ENCODE measurements at regions not wholly inside any gene's neighbourhood (a gene's known extent, or its start where the extent isn't known, plus 50 kb on each side); places are given as distances from the start of the nearest gene placed in this dataset.

- DNase-seq: no peak
These were observed 474.5 kb upstream of the NBEA start for GRCh38 chr13:34467450-34468083.

GRCh38 chr13:34469196-34469986 lies 472.7 kb upstream of the NBEA start:
- no peak for DNase-seq

DNA sequence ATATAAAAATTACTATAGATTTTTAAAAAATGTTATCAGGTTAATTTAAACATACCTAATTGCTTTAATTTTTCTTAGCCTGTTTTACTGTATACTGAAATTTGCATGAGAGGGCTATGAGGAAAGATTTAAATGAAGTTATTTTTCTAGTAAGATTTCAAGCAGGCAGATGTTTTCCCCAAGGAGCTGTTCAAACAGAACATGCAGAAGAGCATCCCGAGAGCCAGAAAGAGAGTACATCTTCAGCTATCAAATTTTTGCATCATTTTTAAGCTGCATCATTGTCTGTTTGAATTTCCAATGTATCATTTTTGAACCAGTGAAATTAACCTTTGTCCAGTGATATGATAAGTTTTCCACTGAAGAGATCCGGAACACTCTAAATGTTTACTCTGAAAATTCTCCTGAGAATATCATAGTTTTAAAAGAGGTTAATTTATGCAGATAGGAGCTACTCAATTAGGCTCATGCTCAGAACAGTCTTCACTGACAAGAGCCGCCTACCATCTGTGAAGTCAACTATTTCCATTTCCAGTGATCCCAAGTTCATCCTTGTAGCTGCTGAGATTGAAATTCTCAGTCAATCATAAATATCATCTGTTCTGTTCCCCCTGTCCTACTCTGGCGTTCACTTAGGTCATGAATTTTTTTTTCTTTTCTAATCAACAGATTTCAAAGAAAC lies 467.7 kb upstream of the NBEA start:
- peak; percentile 79 for DNase-seq

GRCh38 chr13:34478376-34478775 lies 463.7 kb upstream of the NBEA start:
- no peak for DNase-seq

DNA sequence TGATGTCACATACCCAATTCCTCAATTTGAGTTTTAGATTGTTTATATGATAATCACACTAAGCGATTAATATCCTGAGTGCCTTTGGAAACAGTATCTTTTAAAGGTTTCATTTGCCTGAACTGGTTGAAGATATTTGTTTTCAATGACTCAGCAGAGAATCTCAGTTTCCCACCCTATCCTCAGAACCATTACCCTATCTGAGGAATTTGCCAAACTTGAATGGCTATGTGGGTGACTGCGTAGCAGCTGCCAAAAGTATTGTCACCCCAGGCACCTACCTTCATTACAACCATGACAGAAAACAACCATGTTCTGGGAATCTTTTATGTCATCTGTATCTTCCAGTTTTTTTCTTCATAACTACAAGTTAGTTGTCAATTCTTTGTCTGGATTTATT lies 440.1 kb upstream of the NBEA start:
- no peak for DNase-seq

GRCh38 chr13:34502621-34503020 lies 439.4 kb upstream of the NBEA start:
- DNase-seq: no peak

DNA sequence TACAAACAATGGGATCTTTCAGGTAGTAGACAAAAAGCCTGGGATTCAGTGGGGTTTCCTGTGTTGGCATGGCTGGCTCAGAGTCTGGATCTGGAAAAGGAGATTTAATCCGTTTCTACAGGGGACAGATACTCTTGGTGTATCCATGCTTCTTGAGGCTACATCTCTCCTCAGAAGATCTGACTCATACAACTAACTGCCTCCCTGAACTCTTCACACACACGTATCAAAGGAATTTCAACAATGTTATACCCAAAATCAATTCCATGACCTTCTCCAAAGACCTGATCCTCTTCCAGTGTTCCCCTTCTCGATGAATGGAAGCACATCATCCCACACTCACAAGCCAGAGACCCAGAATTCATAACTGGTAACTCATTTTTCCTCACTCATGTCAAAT lies 435.3 kb upstream of the NBEA start:
- DNase-seq: no peak

- no peak for DNase-seq
These were observed 434.4 kb upstream of the NBEA start for GRCh38 chr13:34507630-34508029.

- DNase-seq: no peak
These were observed 429.3 kb upstream of the NBEA start for GRCh38 chr13:34512817-34513216.

DNA sequence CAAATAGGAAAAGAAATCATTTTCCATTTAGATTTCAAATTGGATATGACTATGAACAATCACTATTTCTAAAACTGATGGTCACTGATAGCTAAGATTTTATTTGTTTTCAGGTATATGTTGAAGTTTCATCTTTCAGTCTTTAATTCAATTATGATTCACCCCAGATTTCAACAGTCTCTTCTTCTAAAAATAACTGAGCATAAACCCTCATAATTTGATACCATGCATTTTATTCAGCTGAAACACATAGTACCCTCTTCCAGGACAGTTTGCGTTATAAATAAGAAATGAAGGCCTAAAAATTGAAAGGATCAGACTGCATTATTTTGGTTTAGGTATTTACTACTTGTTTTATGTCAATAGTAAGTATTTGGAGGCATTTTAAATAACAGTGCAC lies 428.5 kb upstream of the NBEA start:
- no peak for DNase-seq

DNA sequence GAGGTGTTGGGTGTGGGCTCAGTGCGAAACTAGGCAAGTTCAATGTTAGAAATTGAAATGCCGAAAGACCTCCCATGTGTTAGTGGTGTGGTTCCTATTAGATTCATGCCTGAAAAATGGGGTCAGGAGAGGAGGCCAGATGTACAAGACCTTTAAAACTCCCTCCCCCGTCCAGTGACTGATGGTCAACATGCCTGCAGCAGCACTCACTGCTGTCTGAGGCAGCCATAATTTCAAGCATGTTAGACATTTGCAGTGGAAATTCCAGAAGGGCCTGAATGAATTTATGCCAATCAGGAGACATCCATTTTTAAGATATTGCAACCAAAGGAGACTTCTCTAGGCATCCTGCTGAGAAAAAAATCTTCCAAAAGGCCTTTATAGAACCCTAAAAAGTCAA lies 426.9 kb upstream of the NBEA start:
- DNase-seq: no peak

DNA sequence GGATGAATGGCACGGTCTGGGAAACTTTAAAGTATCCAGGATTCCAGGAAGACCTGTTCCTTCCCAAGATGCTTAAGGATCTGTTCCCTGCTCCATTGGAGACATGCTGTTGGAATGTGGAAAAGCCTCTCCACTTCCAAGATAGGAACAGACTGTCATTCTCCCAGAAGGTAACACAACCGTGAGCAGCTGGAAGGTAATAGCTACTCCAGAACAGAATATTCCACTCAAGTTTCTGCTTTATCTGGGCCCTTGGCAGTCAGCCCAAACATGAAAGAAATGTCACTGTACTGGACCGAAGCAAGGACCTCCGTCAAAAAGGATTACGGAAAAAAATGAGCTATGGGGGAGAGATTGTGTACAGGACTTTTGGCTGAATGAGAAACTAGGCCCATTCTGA lies 420.9 kb upstream of the NBEA start:
- DNase-seq: no peak

- no peak for DNase-seq
These were observed 419.3 kb upstream of the NBEA start for GRCh38 chr13:34522808-34523207.

GRCh38 chr13:34523406-34523805 lies 418.7 kb upstream of the NBEA start:
- no peak for DNase-seq

DNA sequence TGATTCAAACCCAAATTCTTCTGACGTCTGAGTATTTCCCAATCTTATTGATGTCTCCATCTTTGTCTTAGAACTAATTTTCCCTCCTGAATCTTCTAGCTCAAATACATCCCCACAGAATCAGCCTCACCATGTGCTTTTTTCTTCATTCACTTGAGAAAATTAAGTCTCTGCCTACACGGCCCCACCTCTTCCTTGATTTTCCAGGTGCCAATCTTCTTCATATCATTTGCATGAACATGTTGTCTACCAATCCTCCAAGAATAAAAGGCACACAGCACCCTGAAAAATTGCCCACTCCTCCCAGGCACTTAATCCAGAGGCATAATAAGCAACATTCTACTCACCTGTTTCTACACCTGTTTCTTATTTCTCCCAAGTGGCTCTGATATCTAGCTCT lies 408.1 kb upstream of the NBEA start:
- DNase-seq: no peak

- DNase-seq: no peak
These were observed 399.7 kb upstream of the NBEA start for GRCh38 chr13:34542321-34542720.

GRCh38 chr13:34543836-34544235 lies 398.2 kb upstream of the NBEA start:
- DNase-seq: no peak

DNA sequence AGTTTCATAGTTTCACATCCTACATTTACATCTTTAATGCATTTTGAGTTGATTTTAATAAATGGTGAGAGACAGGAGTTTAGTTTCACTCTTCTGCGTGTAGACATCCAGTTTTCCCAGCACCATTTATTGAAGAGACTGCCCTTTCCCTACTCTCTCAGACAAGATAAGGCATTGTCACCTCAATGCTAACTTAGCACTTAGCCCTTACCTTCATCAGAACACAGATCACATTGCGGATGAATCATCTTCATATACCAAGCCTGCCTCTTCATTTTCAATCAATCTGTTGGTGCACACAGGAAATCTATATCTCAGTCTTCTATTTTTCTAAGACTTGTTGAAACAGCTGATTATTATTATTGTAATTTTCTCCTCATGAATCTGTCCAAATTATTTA lies 396.6 kb upstream of the NBEA start:
- no peak for DNase-seq

- DNase-seq: no peak
These were observed 395.5 kb upstream of the NBEA start for GRCh38 chr13:34546344-34547250.

- no peak for DNase-seq
These were observed 394.1 kb upstream of the NBEA start for GRCh38 chr13:34547929-34548328.

GRCh38 chr13:34553376-34553775 lies 388.7 kb upstream of the NBEA start:
- no peak for DNase-seq

DNA sequence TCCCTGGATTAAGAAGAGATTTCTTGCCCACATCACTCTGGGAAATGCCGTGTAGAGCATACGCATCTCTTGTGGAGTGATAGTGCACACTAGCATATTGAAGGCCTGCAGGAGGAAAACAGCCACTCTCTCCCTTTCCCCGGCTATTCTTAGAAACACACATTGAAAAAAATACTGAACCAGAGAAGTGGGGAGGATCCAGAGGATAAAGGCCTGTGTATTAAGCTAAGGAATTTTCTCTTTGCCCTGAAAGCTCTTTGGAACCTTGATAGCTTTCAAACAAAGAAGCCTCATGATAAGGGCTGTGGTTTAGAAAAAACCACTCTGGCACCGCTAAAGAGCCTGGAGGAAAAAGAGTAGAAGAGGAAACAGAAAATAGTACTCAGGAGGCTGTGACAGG lies 386.1 kb upstream of the NBEA start:
- no peak for DNase-seq

Data from muscle of arm (tissue), 1 donor.